OCI-LY7 (cell line): ENCODE measurements at regions not wholly inside any gene's neighbourhood (a gene's known extent, or its start where the extent isn't known, plus 50 kb on each side); places are given as distances from the start of the nearest gene placed in this dataset.

ENCODE experiments used
- BruUV-seq: library from RNA; stranded (reverse); fragments of 400-500 nt; replicated peaks from 2 replicates; lab custom pipeline; 2021; lab: Mats Ljungman, UMichigan
- CTCF ChIA-PET: fragments of 300-600 bp; sonication (Branson Sonifier 250); formaldehyde crosslinking; loops from one replicate; lab custom pipeline; 2022; ENCODE audit warnings: antibody characterized with exemption; ENCODE audit not compliant: unreplicated experiment; lab: Charles Lee
- POLR2A ChIA-PET: fragments of 300-600 bp; sonication (Branson Sonifier 250); formaldehyde crosslinking; loops from one replicate; lab custom pipeline; 2022; ENCODE audit warnings: antibody characterized with exemption; lab: Charles Lee
- DNase-seq: peaks from one replicate; pipeline ENCODE4 v3.0.0-alpha.2; 2015; ENCODE audit warnings: low spot score
- H2AFZ ChIP-seq: fragments of 200-600 bp; sonication (generic), shearing (Covaris generic); 2 replicates; pipeline ENCODE4 v1.6.1; 2014; ENCODE audit warnings: mild to moderate bottlenecking, antibody characterized with exemption, low read length, moderate library complexity
- H3K27ac ChIP-seq: fragments of 200-600 bp; sonication (generic); 2 replicates; pipeline ENCODE4 v1.5.1; 2014; ENCODE audit warnings: mixed run types, low read depth, mild to moderate bottlenecking, moderate library complexity, low read length, inconsistent platforms; ENCODE audit not compliant: poor library complexity, severe bottlenecking
- H3K36me3 ChIP-seq: fragments of 200-600 bp; sonication (generic); 2 replicates; pipeline ENCODE4 v1.6.1; 2014; ENCODE audit warnings: mild to moderate bottlenecking, antibody characterized with exemption, low read length, moderate library complexity, mixed read lengths; ENCODE audit not compliant: insufficient read depth
- H3K4me1 ChIP-seq: fragments of 200-600 bp; sonication (generic); 2 replicates; pipeline ENCODE4 v1.5.1; 2014; ENCODE audit warnings: mild to moderate bottlenecking, low read length; ENCODE audit not compliant: insufficient read depth, poor library complexity, severe bottlenecking
- H3K4me2 ChIP-seq: fragments of 200-600 bp; sonication (generic); 2 replicates; pipeline ENCODE4 v1.6.1; 2014; ENCODE audit warnings: mild to moderate bottlenecking, low read length
- H3K4me3 ChIP-seq: fragments of 200-600 bp; sonication (generic); 2 replicates; pipeline ENCODE4 v1.5.1; 2014; ENCODE audit warnings: mild to moderate bottlenecking, low read depth, low read length; ENCODE audit not compliant: poor library complexity, severe bottlenecking
- H3K79me2 ChIP-seq: fragments of 200-600 bp; sonication (generic); 2 replicates; pipeline ENCODE4 v1.6.1; 2016; ENCODE audit warnings: low read depth, mild to moderate bottlenecking, low read length, moderate library complexity, mixed read lengths; ENCODE audit not compliant: insufficient read depth
- H3K9me2 ChIP-seq: fragments of 200-600 bp; sonication (generic); 2 replicates; pipeline ENCODE4 v1.6.1; 2016; ENCODE audit warnings: mild to moderate bottlenecking, low read length, mixed read lengths; ENCODE audit not compliant: insufficient read depth
- H3K9me3 ChIP-seq: fragments of 200-600 bp; sonication (generic); 2 replicates; pipeline ENCODE4 v1.6.1; 2014; ENCODE audit warnings: mild to moderate bottlenecking, mixed run types, low read length, mixed read lengths
- H4K20me1 ChIP-seq: fragments of 200-600 bp; sonication (generic); 2 replicates; pipeline ENCODE4 v1.6.1; 2014; ENCODE audit warnings: mild to moderate bottlenecking, antibody characterized with exemption, low read length, moderate library complexity, mixed read lengths; ENCODE audit not compliant: insufficient read depth
- CTCF ChIP-seq: fragments of 200-600 bp; sonication (generic); conservative IDR thresholded peaks from 2 replicates; pipeline ENCODE4 v1.5.1; 2014; ENCODE audit warnings: mild to moderate bottlenecking, antibody characterized with exemption, low read length, moderate library complexity, mixed read lengths
- EZH2phosphoT487 ChIP-seq: fragments of 200-600 bp; sonication (generic); IDR thresholded peaks from 2 replicates; pipeline ENCODE4 v1.6.1; 2018; ENCODE audit warnings: low read depth, borderline replicate concordance, mild to moderate bottlenecking, mixed run types, antibody characterized with exemption, low read length, moderate library complexity, mixed read lengths
- intact Hi-C: fragments of 100-400 bp; cut with micrococcal nuclease; formaldehyde crosslinking; loops from one replicate; pipeline ENCODE4 v1.10.0; 2022; ENCODE audit not compliant: unreplicated experiment

- no peaks in the 10 kb centered on the region for H3K9me2 ChIP-seq
- H3K36me3 ChIP-seq: no peaks in the 10 kb centered on the region
- H3K4me2 ChIP-seq: no peak overlapping the region
- H3K79me2 ChIP-seq: no peaks in the 10 kb centered on the region
- no peak overlapping the region for H3K27ac ChIP-seq
- no TSS peak for BruUV-seq
- no peaks in the 10 kb centered on the region for H4K20me1 ChIP-seq
- H2AFZ ChIP-seq: no peak overlapping the region
- ChIA-PET POLR2A (no interaction called here), CTCF (no interaction called here)
- intact Hi-C loops: no loop called here
- no peak overlapping the region for H3K4me3 ChIP-seq
- DNase-seq: no peak
- TF ChIP-seq CTCF: no peak
- no peak for TF ChIP-seq EZH2phosphoT487
- no peaks in the 10 kb centered on the region for H3K4me1 ChIP-seq
- H3K9me3 ChIP-seq: peaks cover 18% of the 10 kb centered on the region; the same call in 1 of the 2 replicates
Observed at GRCh38 chr4:8710416-8710815, 117.9 kb downstream of the CPZ start.

- Histone ChIP-seq H2AFZ (no peak overlapping the region), H3K27ac (no peak overlapping the region), H3K36me3 (no peaks in the 10 kb centered on the region), H4K20me1 (no peaks in the 10 kb centered on the region), H3K4me2 (no peak overlapping the region), H3K9me2 (no peaks in the 10 kb centered on the region), H3K9me3 (peaks cover 18% of the 10 kb centered on the region; the same call in 1 of the 2 replicates), H3K4me1 (no peaks in the 10 kb centered on the region), H3K79me2 (no peaks in the 10 kb centered on the region), H3K4me3 (no peak overlapping the region)
- BruUV-seq: no TSS peak
- ChIA-PET POLR2A (no interaction called here), CTCF (no interaction called here)
- intact Hi-C loops: no loop called here
- no peak for DNase-seq
- TF ChIP-seq CTCF (no peak), EZH2phosphoT487 (no peak)
Observed at GRCh38 chr4:8709729-8710360, 117.3 kb downstream of the CPZ start.

GRCh38 chr4:8709050-8709728 is 116.6 kb downstream of the CPZ start:
- no peaks in the 10 kb centered on the region for H3K9me2 ChIP-seq
- no peaks in the 10 kb centered on the region for H3K36me3 ChIP-seq
- H3K79me2 ChIP-seq: no peaks in the 10 kb centered on the region
- H3K27ac ChIP-seq: no peak overlapping the region
- no peak overlapping the region for H3K4me3 ChIP-seq
- intact Hi-C loops: no loop called here
- H4K20me1 ChIP-seq: no peaks in the 10 kb centered on the region
- DNase-seq: no peak
- no peaks in the 10 kb centered on the region for H3K4me1 ChIP-seq
- POLR2A ChIA-PET: no interaction called here
- H3K4me2 ChIP-seq: no peak overlapping the region
- CTCF ChIA-PET: no interaction called here
- H3K9me3 ChIP-seq: peaks cover 17% of the 10 kb centered on the region; the same call in 1 of the 2 replicates
- no TSS peak for BruUV-seq
- TF ChIP-seq CTCF: no peak
- TF ChIP-seq EZH2phosphoT487: no peak
- H2AFZ ChIP-seq: no peak overlapping the region
